ENCODE measurements at regions not wholly inside any gene's neighbourhood (a gene's known extent, or its start where the extent isn't known, plus 50 kb on each side); places are given as distances from the start of the nearest gene placed in this dataset.

DNA sequence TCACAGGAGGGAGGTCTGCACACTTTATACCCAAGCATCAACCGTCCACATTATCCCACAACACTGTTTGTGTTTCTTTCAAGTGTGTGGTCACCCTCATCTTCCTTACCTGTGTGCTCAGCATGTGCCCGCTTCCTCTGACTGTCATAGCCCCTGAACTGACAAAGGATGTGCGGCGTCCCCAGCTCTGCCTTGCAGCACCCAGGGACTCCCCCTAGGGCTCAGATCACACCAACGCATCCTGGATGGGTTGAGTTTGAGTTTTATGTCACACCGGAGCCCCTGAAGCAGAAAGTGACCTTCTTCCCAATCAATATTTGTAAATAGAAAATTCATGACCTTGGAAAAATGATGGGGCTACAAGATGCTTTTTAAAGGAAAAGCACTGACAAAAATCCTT lies 770.7 kb upstream of the TMEM132C start (continued):
- TF ChIP-seq CREB1 (IDR thresholded peaks at IDR 0.05; ENCODE audit: low read depth) (no peak), ZNF217 (IDR thresholded peaks at IDR 0.05) (no peak), ZNF274 (IDR thresholded peaks at IDR 0.05; ENCODE audit: insufficient read depth, insufficient read length) (no peak), WRNIP1 (IDR thresholded peaks at IDR 0.05; ENCODE audit: borderline replicate concordance, low read depth, low read length) (no peak), CBFB (IDR thresholded peaks at IDR 0.05; ENCODE audit: low read depth) (no peak), SUPT20H (IDR thresholded peaks at IDR 0.05; ENCODE audit: borderline replicate concordance, control insufficient read depth, low read depth, low read length) (no peak), BRCA1 (IDR thresholded peaks at IDR 0.05; ENCODE audit: low read depth, low read length) (no peak), HDAC2 (IDR thresholded peaks at IDR 0.05) (no peak), PML (IDR thresholded peaks at IDR 0.05; ENCODE audit: low read length) (no peak), RAD51 (IDR thresholded peaks at IDR 0.05) (no peak)
- TF ChIP-seq, protein P1, sequence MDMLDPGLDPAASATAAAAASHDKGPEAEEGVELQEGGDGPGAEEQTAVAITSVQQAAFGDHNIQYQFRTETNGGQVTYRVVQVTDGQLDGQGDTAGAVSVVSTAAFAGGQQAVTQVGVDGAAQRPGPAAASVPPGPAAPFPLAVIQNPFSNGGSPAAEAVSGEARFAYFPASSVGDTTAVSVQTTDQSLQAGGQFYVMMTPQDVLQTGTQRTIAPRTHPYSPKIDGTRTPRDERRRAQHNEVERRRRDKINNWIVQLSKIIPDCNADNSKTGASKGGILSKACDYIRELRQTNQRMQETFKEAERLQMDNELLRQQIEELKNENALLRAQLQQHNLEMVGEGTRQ (IDR thresholded peaks at IDR 0.05; ENCODE audit: borderline replicate concordance, low read depth, low read length): no peak
- TF ChIP-seq, protein P2, sequence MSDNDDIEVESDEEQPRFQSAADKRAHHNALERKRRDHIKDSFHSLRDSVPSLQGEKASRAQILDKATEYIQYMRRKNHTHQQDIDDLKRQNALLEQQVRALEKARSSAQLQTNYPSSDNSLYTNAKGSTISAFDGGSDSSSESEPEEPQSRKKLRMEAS (IDR thresholded peaks at IDR 0.05; ENCODE audit: low read depth, low read length): no peak
- TF ChIP-seq, protein P3, sequence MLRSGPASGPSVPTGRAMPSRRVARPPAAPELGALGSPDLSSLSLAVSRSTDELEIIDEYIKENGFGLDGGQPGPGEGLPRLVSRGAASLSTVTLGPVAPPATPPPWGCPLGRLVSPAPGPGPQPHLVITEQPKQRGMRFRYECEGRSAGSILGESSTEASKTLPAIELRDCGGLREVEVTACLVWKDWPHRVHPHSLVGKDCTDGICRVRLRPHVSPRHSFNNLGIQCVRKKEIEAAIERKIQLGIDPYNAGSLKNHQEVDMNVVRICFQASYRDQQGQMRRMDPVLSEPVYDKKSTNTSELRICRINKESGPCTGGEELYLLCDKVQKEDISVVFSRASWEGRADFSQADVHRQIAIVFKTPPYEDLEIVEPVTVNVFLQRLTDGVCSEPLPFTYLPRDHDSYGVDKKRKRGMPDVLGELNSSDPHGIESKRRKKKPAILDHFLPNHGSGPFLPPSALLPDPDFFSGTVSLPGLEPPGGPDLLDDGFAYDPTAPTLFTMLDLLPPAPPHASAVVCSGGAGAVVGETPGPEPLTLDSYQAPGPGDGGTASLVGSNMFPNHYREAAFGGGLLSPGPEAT (IDR thresholded peaks at IDR 0.05; ENCODE audit: low read depth): no peak
